ENCODE measurements at regions not wholly inside any gene's neighbourhood (a gene's known extent, or its start where the extent isn't known, plus 50 kb on each side); places are given as distances from the start of the nearest gene placed in this dataset.

- TF ChIP-seq EZH2 (IDR thresholded peaks at IDR 0.05; ENCODE audit: insufficient read depth, poor library complexity, severe bottlenecking), result no peak
- TF ChIP-seq EZH2phosphoT487 (IDR thresholded peaks at IDR 0.05; ENCODE audit: insufficient read depth, low read depth), result no peak
Measured at GRCh38 chr4:108527723-108528122, 92.7 kb upstream of the RPL34 start.
